ENCODE measurements at regions not wholly inside any gene's neighbourhood (a gene's known extent, or its start where the extent isn't known, plus 50 kb on each side); places are given as distances from the start of the nearest gene placed in this dataset.
"Not testable (repeated sequence)": the region's sequence is repeated elsewhere in the genome, so short reads cannot be mapped to it uniquely, and the experiment has no call there.

GRCh38 chr1:194407238-194407637 lies 1220.8 kb upstream of the B3GALT2 start:
- not testable (repeated sequence) for TF ChIP-seq CTCF, POLR2A (IDR thresholded peaks at IDR 0.05)
